ENCODE measurements at regions not wholly inside any gene's neighbourhood (a gene's known extent, or its start where the extent isn't known, plus 50 kb on each side); places are given as distances from the start of the nearest gene placed in this dataset.
"Not testable (repeated sequence)": the region's sequence is repeated elsewhere in the genome, so short reads cannot be mapped to it uniquely, and the experiment has no call there.

DNA sequence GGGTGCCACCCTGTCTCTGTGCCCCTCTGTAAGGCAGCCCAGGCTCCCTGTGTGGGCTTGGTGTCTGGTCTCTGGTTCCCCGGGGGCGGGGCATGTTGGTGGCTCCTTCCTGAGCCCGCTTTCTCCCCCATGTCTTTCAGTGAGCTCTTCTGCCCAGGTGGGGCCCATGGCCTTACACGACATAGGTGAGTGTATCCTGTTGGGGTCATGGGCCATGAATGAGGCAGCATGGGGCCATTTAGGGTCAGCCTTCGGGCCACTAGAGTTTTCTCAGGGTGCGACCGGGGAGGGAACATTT is 195.1 kb downstream of the UBE3A start:
- no peak overlapping the region for H3K27ac ChIP-seq (ENCODE audit: low read length)

DNA sequence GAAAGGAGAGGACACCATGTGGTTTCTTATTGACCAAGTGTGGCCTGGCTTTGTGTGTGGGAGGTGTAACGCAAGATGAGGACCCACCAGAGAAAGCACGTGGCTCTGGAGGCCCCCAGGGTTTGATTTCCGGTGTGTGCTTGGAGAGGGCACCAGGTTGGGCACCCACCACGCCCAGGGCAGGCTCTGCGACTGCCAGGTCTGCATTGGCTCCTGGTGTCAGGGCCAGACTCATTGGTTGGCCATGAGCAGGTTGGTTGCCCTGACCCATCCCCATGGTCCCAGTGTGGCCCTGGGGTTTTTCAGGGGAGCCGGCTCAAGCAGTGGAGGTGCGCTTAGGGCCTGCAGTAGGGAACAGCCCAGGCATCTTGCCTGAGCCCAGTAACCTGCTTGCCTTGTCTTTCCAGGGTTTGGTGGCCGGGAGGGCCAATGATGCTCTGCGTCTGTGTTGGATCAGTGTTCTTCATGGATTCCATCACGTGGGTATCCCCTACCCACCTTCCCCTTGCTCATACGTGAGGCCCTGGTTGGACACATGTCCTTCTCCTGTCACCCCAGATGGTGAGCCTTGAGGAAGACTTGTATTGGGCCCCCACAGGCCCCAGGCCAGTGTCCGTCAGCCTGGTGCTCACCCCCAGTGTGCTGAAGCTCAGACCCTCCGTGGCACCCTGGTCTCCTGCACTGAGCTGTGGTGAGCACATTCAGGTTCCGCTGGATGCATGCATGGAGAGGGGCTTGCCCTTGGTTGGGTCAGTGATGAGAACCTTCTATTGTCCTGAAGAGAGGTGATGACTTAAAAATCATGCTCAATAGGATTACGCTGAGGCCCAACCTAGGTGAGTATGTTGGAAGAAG is 193.9 kb downstream of the UBE3A start:
- WGBS (ENCODE audit: insufficient coverage, insufficient read length): no CpG with 5 or more reads among the region's 15 CpGs
- Histone ChIP-seq H3K36me3 (ENCODE audit: control insufficient read depth, insufficient read depth, low read length) (no peaks in the 10 kb centered on the region), H3K9me3 (ENCODE audit: control insufficient read depth, insufficient read depth, low read length) (peaks cover 10% of the 10 kb centered on the region)

More for the DNA sequence above, 195.1 kb downstream of the UBE3A start:
- Histone ChIP-seq H3K4me1 (ENCODE audit: control insufficient read depth, insufficient read depth, low read length) (no peaks in the 10 kb centered on the region), H3K27me3 (ENCODE audit: control insufficient read depth, insufficient read depth, low read length) (no peaks in the 10 kb centered on the region), H3K36me3 (ENCODE audit: control insufficient read depth, insufficient read depth, low read length) (no peaks in the 10 kb centered on the region), H3K4me3 (ENCODE audit: low read length) (no peak overlapping the region), H3K9me3 (ENCODE audit: control insufficient read depth, insufficient read depth, low read length) (peaks cover 11% of the 10 kb centered on the region)
- no peak for DNase-seq (ENCODE audit: low read depth, low spot score)
- WGBS (ENCODE audit: insufficient coverage, insufficient read length): no CpG with 5 or more reads among the region's 7 CpGs

DNA sequence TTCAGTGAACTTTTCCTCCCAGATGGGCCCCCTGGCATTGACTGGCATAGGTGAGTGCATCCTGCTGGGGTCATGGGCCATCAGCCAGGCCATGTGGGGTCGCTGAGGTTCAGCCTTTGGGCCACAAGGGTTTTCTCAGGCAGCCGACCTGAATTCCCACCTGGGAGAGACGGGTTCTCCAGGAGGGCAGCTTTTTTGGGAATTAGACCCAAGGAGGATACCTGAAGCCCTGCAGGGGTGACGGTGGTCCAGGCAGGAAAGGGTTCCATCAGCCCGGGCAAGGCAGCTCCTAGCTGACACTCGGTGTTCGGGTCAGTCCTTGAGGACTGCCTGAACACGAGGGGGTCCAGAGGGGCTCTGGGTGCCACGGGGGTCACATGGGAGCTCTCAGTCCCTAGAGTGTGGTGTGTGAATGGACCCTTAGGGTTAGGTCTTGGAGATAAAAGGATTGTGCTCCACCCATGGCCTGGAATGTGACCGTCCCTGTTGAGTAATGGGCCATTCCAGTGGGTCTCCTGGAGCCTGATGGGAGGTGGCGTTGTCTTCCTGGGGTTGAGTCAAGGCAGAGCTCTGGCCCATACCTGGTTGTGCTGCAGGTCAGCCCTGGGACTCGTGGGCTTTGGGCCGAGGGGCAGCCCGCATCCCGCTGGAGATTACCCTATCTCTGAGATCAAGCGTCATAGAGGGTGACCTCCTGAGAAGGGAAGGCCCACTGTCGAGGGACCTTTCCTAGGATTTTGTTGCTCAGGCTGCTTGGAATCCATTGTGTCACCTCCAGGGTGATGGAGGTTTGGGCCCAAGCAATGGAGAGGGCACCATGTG is 192.8 kb downstream of the UBE3A start:
- no peak overlapping the region for H3K4me3 ChIP-seq (ENCODE audit: low read length)
- WGBS (ENCODE audit: insufficient coverage, insufficient read length): no CpG with 5 or more reads among the region's 17 CpGs
- H3K9me3 ChIP-seq (ENCODE audit: control insufficient read depth, insufficient read depth, low read length): peaks cover 9% of the 10 kb centered on the region
- H3K36me3 ChIP-seq (ENCODE audit: control insufficient read depth, insufficient read depth, low read length): no peaks in the 10 kb centered on the region
- H3K27ac ChIP-seq (ENCODE audit: low read length): no peak overlapping the region
- H3K4me1 ChIP-seq (ENCODE audit: control insufficient read depth, insufficient read depth, low read length): no peaks in the 10 kb centered on the region
- no peaks in the 10 kb centered on the region for H3K27me3 ChIP-seq (ENCODE audit: control insufficient read depth, insufficient read depth, low read length)
- no peak for DNase-seq (ENCODE audit: low read depth, low spot score)

More for the DNA sequence above, 193.9 kb downstream of the UBE3A start:
- no peak for DNase-seq (ENCODE audit: low read depth, low spot score)
- Histone ChIP-seq H3K27me3 (ENCODE audit: control insufficient read depth, insufficient read depth, low read length) (no peaks in the 10 kb centered on the region), H3K4me3 (ENCODE audit: low read length) (no peak overlapping the region), H3K27ac (ENCODE audit: low read length) (no peak overlapping the region), H3K4me1 (ENCODE audit: control insufficient read depth, insufficient read depth, low read length) (no peaks in the 10 kb centered on the region)

DNA sequence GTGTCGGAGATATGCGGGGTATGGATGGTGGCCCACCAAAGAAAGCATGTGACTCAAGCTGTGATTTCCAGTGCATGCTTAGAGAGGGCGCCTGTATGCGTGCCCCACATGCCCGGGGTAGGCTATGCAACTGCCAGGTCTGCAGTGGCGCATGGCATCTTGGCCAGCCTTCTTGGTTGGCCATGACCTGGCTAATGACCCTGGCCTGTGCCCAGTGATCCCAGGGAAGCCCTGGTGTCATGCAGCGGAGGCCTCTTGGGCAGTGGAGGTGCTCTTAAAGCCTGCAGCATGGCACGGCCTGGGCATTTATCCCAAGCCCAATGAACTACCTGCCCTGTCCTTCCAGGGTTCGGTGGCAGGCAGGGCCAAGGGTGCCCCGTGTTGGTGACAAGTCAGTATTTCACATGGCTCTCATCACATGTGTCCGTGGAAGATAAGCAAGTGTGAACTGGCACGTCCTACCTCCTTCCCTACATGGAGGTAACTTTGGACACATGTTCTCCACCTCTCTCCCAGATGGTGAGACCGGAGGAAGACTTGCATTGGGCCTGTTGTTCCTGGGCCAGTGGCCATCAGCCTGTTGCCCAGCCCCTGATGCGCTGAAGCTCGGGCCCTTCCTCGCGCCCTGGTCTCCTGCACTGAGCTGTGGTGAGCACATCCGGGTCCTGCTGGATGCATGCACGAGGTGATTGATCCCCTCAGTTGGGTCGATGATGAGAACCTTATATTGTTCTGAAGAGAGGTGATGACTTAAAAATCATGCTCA is 192.0 kb downstream of the UBE3A start:
- peaks cover under 1% of the 10 kb centered on the region; the same call in 1 of the 2 replicates for H3K36me3 ChIP-seq (ENCODE audit: control insufficient read depth, insufficient read depth, low read length)
- peaks cover 12% of the 10 kb centered on the region for H3K9me3 ChIP-seq (ENCODE audit: control insufficient read depth, insufficient read depth, low read length)
- no peaks in the 10 kb centered on the region for H3K4me1 ChIP-seq (ENCODE audit: control insufficient read depth, insufficient read depth, low read length)
- WGBS (ENCODE audit: insufficient coverage, insufficient read length): no CpG with 5 or more reads among the region's 20 CpGs
- DNase-seq (ENCODE audit: low read depth, low spot score): no peak
- no peak overlapping the region for H3K4me3 ChIP-seq (ENCODE audit: low read length)
- no peak overlapping the region for H3K27ac ChIP-seq (ENCODE audit: low read length)
- H3K27me3 ChIP-seq (ENCODE audit: control insufficient read depth, insufficient read depth, low read length): no peaks in the 10 kb centered on the region

DNA sequence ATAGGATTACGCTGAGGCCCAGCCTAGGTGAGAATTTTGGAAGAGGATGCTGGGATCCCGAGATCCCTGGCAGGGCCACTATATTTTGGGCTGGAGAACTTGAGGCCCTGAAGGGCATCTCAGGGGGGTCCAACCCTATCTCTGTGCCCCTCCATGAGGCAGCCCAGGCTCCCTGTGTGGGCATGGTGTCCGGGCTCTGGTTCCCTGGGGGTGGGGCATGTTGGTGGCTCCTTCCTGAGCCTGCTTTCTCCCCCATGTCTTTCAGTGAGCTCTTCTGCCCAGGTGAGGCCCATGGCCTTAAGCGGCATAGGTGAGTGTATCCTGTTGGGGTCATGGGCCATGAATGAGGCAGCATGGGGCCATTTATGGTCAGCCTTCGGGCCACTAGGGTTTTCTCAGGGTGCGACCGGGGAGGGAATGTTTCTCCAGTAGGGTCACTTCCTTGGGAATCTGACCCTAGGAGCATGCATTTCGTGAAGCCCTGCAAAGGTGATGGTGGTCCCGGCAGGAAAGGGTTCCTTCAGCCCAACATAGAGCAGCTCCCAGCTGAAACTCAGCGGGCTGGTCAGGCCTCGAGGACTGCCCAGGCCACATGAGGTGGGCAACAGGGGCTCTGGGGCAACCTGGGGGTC is 191.3 kb downstream of the UBE3A start:
- no peak overlapping the region for H3K27ac ChIP-seq (ENCODE audit: low read length)
- H3K4me3 ChIP-seq (ENCODE audit: low read length): no peak overlapping the region
- peaks cover 12% of the 10 kb centered on the region for H3K9me3 ChIP-seq (ENCODE audit: control insufficient read depth, insufficient read depth, low read length)
- WGBS (ENCODE audit: insufficient coverage, insufficient read length): no CpG with 5 or more reads among the region's 11 CpGs
- no peaks in the 10 kb centered on the region for H3K4me1 ChIP-seq (ENCODE audit: control insufficient read depth, insufficient read depth, low read length)
- no peak for DNase-seq (ENCODE audit: low read depth, low spot score)
- peaks cover 3% of the 10 kb centered on the region; the same call in 1 of the 2 replicates for H3K36me3 ChIP-seq (ENCODE audit: control insufficient read depth, insufficient read depth, low read length)
- no peaks in the 10 kb centered on the region for H3K27me3 ChIP-seq (ENCODE audit: control insufficient read depth, insufficient read depth, low read length)

DNA sequence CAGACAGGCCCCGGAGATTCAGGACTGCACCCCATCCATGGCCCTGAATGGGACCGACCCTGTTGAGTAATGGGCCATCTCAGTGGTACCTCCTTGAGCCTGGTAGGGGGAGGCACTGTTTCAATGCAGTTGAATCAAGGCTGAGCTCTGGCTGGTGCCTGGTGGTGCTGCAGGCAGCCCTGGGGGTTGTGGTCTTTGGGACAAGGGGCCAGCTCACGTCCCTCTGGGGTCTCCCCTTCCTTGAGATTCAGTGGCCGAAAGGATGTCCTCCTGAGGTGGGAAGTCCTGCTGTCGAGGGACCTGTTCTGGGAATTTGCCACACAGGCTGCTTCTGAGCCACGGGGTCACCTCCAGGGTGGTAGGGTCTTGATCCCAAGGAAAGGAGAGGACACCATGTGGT is 190.7 kb downstream of the UBE3A start:
- not testable (repeated sequence) for H3K27ac ChIP-seq (ENCODE audit: low read length); H3K9me3 ChIP-seq (ENCODE audit: control insufficient read depth, insufficient read depth, low read length); H3K27me3 ChIP-seq (ENCODE audit: control insufficient read depth, insufficient read depth, low read length); H3K4me3 ChIP-seq (ENCODE audit: low read length); H3K36me3 ChIP-seq (ENCODE audit: control insufficient read depth, insufficient read depth, low read length); DNase-seq (ENCODE audit: low read depth, low spot score); H3K4me1 ChIP-seq (ENCODE audit: control insufficient read depth, insufficient read depth, low read length)
- WGBS (ENCODE audit: insufficient coverage, insufficient read length): no CpG with 5 or more reads among the region's 6 CpGs

DNA sequence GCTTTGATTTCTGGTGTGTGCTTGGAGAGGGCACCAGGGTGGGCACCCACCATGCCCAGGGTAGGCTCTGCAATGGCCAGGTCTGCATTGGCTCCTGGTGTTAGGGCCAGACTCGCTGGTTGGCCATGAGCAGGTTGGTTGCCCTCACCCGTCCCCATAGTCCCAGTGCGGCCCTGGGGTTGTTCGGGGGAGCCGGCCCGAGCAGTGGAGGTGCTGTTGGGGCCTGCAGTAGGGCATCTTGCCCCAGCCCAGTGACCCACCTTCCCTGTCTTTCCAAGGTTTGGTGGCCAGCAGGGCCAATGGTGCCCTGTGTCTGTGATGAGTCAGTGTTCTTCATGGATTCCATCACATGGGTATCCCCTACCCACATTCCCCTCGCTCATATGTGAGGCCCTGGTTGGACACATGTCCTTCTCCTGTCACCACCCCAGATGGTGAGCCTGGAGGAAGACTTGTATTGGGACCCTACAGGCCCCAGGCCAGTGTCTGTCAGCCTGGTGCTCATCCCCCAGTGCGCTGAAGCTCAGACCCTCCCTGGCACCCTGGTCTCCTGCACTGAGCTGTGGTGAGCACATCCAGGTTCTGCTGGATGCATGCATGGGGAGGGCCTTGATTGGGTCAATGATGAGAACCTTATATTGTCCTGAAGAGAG is 190.1 kb downstream of the UBE3A start:
- H3K36me3 ChIP-seq (ENCODE audit: control insufficient read depth, insufficient read depth, low read length): peaks cover 3% of the 10 kb centered on the region; the same call in 1 of the 2 replicates
- H3K4me3 ChIP-seq (ENCODE audit: low read length): no peak overlapping the region
- no peaks in the 10 kb centered on the region for H3K4me1 ChIP-seq (ENCODE audit: control insufficient read depth, insufficient read depth, low read length)
- no peak for DNase-seq (ENCODE audit: low read depth, low spot score)
- H3K27me3 ChIP-seq (ENCODE audit: control insufficient read depth, insufficient read depth, low read length): no peaks in the 10 kb centered on the region
- peaks cover 9% of the 10 kb centered on the region for H3K9me3 ChIP-seq (ENCODE audit: control insufficient read depth, insufficient read depth, low read length)
- no CpG with 5 or more reads among the region's 8 CpGs for WGBS (ENCODE audit: insufficient coverage, insufficient read length)
- no peak overlapping the region for H3K27ac ChIP-seq (ENCODE audit: low read length)

DNA sequence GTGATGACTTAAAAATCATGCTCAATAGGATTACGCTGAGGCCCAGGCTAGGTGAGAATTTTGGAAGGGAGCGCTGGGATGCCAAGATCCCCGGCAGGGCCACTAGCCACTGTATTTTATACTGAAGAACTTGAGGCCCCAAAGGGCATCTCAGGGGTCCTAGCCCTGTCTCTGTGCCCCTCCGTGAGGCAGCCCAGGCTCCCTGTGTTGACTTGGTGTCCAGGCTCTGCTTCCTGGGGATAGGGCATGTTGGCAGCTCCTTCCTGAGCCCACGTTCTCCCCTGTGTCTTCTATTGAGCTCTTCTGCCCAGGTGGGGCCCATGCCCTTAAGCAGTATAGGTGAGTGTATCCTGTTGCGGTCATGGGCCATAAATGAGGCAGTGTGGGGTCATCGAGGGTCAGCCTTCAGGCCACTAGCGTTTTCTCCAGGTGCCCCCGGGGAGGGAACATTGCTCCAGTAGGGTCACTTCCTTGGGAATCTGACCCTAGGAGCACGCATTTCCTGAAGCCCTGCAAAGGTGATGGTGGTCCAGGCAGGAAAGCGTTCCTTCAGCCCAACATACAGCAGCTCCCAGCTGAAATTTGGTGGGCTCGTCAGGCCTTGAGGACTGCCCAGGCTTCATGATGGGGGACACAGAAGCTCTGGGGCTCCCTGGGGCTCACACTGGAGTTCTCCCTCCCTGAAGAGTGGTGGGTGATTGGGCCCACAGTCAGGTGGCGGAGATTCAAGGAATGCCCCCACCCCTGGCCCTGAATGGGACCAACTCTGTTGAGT is 189.4 kb downstream of the UBE3A start:
- peaks cover 9% of the 10 kb centered on the region for H3K9me3 ChIP-seq (ENCODE audit: control insufficient read depth, insufficient read depth, low read length)
- no peaks in the 10 kb centered on the region for H3K4me1 ChIP-seq (ENCODE audit: control insufficient read depth, insufficient read depth, low read length)
- peaks cover 3% of the 10 kb centered on the region; the same call in 1 of the 2 replicates for H3K36me3 ChIP-seq (ENCODE audit: control insufficient read depth, insufficient read depth, low read length)
- H3K27ac ChIP-seq (ENCODE audit: low read length): no peak overlapping the region
- no peak for DNase-seq (ENCODE audit: low read depth, low spot score)
- WGBS (ENCODE audit: insufficient coverage, insufficient read length): no CpG with 5 or more reads among the region's 13 CpGs
- H3K27me3 ChIP-seq (ENCODE audit: control insufficient read depth, insufficient read depth, low read length): no peaks in the 10 kb centered on the region
- H3K4me3 ChIP-seq (ENCODE audit: low read length): no peak overlapping the region

DNA sequence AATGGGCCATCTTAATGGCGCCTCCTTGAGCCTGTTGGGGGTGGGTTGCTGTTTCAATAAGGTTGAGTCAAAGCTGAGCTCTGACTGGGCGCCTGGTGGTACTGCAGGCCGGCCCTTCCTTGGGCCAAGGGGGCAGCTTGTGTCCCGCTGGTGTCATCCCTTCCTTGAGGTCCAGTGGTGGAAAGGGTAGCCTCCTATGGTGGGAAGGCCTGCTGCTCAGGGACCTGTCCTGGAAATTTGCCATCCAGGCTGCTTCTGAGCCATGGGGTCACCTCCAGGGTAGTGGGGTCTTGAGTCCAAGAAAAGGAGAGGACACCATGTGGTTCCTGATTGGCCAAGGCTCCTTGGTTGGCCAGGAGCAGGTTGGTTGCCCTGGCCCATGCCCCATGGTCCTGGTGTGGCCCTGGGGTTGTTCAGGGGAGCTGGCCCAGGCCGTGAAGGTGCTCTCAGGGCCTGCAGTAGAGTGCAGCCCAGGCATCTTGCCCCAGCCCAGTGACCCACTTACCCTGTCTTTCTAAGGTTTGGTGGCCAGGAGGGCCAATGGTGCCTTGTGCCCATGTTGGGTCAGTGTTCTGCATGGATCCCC is 188.7 kb downstream of the UBE3A start:
- Histone ChIP-seq H3K36me3 (ENCODE audit: control insufficient read depth, insufficient read depth, low read length) (peaks cover 3% of the 10 kb centered on the region; the same call in 1 of the 2 replicates), H3K27ac (ENCODE audit: low read length) (no peak overlapping the region), H3K4me3 (ENCODE audit: low read length) (no peak overlapping the region), H3K4me1 (ENCODE audit: control insufficient read depth, insufficient read depth, low read length) (no peaks in the 10 kb centered on the region), H3K9me3 (ENCODE audit: control insufficient read depth, insufficient read depth, low read length) (peaks cover 9% of the 10 kb centered on the region), H3K27me3 (ENCODE audit: control insufficient read depth, insufficient read depth, low read length) (no peaks in the 10 kb centered on the region)
- WGBS (ENCODE audit: insufficient coverage, insufficient read length): no CpG with 5 or more reads among the region's 5 CpGs
- DNase-seq (ENCODE audit: low read depth, low spot score): no peak

Measured in iPS DF 6.9 (cell line).